ENCODE measurements at regions not wholly inside any gene's neighbourhood (a gene's known extent, or its start where the extent isn't known, plus 50 kb on each side); places are given as distances from the start of the nearest gene placed in this dataset.

DNA sequence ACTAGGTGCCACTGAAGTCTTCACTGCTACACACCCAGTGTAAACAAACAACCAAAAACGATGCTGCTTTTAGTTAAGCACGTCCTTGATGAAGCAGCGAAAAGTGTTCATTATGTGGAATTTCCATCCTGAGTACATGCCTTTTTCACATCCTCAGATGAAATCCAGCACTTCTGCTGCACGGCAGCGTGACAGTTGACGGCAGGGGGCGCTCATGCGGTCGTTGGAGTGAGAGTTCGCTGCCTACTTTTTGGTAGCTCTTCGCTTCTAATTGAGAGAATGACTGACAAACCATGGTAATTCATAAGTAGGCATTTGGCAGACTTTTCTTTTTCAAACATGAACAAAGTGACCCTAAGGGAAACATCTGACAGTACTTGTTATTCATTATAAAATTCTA is 1124.9 kb downstream of the EFNB2 start:
- peak in 2 of 3 donors; percentile 1 to 14 for DNase-seq (ENCODE audit: low read depth in 2 of 3, low spot score in 1 of 3)

DNA sequence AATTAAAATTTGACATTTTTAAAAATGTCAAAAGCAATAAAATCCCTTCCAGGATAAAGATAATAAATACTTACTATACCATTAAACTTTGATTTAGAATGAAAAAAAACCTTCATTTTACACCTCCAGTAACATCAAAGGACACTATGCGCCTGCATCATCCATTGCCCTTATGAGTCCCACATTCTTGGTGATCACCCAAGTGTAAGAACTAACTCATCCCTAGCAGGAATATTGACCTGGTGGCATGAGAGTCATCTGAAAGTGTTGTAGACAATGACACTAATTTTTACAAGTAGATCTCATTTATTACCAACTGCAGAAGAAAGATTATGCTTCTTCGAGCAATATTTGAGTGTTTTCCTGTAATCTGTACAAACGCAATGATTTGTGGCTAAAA is 1128.9 kb downstream of the EFNB2 start:
- DNase-seq (ENCODE audit: low read depth in 2 of 3, low spot score in 1 of 3): no peak

DNA sequence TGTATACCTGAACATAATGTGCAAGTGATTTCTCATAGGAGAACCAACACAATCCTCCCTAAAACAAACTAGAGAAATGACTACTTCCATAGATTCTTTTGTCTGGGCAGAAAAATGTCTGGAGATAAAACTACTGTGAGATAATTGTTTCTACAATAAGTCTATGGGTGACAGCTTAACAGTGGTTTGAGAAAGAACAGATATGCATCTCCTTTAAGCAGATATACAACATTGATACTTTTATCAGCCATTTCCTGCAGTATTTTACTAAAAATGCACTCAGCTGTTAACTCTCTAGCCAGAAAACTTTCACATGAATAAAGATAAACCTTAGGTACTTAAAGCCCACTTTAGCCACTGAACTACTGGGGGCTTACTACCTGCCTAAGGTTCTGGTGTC is 1132.4 kb downstream of the EFNB2 start:
- no peak for DNase-seq (ENCODE audit: low read depth in 2 of 3, low spot score in 1 of 3)

DNA sequence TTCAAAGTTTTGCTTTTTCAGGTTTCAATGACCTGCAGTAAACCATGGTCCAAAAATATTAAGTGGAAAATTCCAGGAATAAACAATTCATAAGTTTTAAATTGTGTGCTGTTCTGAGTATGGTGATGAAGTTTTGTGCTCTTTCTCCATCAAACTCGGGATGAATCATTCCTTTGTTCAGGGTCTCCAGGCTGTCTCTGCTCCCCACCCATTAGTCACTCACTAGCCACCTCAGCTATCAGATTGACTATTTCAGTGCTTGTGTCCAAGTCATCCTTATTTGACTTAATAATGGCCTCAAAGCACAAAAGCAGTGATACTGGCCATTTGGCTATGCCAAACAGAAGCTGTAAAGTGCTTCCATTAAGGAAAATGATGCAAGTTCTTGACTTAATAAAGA is 1140.4 kb downstream of the EFNB2 start:
- no peak for DNase-seq (ENCODE audit: low read depth in 2 of 3, low spot score in 1 of 3)

DNA sequence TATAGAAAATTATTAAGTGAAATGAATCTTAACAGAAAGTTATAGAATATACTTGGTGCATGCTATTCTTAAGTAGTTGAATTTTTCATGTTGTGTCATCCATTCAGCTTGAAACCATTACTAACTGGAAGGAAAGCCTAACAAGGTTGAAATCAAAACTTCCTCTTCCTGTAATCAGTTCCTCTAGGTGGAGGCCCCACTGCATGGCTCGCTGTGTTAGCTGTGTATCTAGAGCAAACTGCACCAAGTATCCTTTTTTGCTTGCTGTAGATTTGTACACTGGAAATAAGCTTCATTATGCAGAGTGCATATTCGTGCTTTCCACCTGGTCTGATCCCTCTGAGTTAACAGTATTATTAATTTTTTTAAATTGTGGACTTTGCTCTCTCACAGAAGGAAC is 1146.1 kb downstream of the EFNB2 start:
- no peak for DNase-seq (ENCODE audit: low read depth in 2 of 3, low spot score in 1 of 3)

DNA sequence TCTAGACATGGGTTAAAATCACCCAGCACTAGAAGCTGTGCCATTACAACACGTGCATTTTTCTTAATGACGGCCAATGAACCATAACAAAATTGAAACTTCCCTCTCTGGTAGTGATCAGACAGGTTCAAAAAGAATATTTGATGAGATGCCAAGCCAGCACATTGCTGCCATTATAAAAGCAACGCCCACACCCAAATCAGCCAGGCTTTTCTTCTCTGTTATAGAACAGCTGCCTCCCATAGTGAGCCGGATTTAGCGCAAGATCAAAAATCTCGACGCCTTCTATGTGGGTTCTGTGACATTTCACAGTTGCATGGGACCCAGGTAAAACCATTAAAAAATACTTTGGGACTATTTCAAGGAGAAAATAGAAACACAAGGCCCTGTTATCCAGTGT is 1158.0 kb downstream of the EFNB2 start:
- no peak for DNase-seq (ENCODE audit: low read depth in 2 of 3, low spot score in 1 of 3)

DNA sequence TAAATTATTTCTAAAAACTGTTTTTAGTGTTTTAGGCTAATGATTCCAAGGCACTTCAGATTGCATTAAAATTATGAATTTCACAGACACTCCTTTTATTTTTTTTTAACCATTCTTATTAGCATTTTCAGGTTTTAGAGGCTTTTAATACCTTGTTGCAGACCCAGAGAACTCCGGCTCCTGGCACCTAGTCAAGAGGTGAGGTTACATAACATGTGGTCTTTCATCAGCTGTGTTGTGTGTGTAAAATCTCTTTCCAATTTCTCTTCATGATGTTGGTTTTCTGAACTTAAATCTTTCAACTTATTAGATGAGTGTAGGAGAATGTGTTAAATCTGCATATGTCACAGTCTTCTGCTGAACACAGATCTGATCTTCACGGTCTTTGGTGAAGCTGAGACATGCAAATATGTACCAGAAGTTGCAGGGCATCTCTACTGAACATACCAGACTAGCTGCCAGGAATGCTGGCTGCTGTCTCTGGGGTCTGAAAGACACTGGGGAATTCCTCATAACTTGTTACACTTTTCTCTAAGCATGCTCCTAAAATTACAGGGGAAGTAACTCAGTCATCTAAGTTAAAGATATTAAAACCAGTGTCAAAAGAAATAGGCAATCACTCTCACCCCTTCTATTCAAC is 1165.3 kb downstream of the EFNB2 start:
- no peak for DNase-seq (ENCODE audit: low read depth in 2 of 3, low spot score in 1 of 3)

DNA sequence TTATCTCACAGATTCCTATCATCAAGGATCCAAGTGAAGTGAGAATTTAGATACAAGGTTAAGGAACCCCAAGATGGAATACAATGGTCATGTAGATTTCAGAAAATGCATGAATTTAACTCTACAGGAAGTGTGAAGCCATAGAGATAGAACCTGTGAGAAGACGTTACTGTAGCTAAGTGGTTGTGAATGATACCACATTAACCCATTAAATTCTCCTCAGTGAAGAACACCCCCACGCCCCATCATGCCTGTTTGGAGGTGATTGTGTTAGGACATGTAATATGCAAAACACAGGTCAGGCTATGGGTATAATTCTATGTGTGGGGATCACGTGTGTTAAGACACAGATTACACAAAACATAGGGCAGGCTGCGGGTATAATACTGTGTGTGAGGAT is 1166.7 kb downstream of the EFNB2 start:
- DNase-seq (ENCODE audit: low read depth in 2 of 3, low spot score in 1 of 3): no peak

DNA sequence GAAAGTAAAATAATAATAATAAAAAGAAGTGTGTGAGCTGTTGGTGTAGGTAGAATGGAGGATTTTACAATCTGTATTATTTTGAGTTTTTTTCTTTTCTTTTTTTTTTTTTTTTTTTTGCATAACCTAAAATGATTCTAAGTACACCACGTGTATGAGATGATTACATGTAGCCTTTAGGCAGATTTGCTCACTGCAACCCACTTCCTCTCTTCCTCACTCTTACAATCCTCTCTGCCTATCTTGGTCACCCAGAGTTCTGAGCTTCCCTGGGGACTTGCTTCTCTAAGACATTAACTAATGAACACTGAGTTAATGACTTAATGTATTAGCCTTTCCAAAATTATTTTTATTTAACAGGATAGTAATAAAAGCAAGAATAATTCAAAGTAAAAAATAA is 1169.6 kb downstream of the EFNB2 start:
- DNase-seq (ENCODE audit: low read depth in 2 of 3, low spot score in 1 of 3): no peak

DNA sequence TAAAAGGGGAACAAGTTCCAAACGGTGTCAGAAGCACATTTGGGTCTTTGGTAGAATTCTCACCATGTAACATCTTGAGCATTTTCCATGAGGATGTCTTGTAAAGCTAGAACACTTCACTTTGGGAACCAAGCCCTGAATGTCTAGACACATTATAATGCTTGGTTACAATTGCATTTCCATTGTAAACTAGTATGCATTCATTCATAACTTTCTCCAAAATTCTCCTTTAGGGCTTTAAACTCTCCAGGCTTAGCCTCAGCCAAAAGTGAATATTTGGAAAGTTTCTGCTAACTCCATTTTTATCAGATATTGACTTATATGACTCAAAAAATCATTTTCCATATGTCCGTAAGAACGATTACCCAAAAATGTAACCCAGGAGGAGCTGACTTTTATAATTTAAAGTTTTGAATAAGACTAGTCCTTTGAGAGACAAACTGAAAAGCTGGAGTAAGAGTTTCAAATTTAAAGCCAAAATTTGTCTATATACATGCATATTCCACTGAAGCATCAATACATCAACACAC is 1170.4 kb downstream of the EFNB2 start:
- DNase-seq (ENCODE audit: low read depth in 2 of 3, low spot score in 1 of 3): no peak

DNA sequence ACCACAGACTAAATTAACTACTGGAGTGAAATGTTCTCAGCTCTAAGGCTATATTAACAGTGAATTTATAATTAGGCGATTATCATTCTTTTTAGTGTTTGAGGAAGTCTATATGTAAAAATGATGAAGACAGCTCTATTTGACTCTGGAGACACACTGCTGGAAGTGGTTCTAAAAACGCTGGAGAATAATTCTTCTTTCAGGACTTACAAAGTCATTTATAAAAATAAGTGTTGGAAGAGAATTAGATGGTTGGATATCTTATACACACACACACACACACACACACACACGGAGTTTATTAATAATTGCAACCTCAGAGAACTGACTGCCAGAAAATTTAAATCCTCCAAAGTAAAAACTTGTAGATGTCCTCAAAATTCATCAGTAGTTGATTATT is 1171.3 kb downstream of the EFNB2 start:
- DNase-seq (ENCODE audit: low read depth in 2 of 3, low spot score in 1 of 3): no peak

DNA sequence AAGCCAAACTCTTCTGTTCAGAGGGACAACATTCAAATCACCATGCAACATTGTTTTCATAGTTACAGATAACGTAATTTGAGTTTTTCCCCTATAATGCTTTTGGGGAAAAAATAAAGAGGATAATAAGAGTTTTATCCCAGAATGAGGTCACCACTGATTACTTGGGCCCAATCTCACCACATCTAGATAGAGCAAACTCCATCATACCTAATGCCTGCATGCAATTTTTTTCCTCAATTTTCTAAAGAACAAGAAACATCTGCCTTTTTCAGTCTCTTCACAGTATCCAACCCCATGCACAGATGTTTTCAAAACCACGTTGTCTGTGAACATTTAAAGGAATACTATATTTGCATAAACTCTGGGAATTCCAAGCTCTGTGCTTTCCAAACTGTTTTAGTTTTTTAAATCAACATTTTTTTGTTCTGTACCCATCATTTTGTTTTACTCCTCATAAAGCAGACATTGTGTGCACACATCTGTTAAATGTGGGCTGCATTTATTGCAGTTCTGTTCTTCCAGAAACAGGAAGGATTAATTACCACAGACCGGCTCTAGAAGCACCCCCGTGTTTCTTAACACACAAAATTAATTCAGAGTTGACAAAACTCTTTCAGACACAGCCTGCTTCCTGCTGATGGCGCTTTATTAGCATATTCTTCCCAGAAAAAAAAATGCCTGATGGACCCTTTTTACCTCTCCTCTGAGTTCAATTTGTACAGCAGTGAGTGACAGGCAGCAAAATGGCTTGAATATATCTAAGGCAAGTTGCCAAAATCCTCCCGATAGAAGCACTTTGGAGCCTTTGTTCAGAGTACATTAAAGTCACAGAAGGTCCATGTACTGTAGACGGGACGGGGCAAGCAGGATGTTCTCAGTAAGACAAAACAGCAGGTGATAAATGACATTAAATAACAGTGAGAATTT is 1171.9 kb downstream of the EFNB2 start:
- DNase-seq (ENCODE audit: low read depth in 2 of 3, low spot score in 1 of 3): no peak

DNA sequence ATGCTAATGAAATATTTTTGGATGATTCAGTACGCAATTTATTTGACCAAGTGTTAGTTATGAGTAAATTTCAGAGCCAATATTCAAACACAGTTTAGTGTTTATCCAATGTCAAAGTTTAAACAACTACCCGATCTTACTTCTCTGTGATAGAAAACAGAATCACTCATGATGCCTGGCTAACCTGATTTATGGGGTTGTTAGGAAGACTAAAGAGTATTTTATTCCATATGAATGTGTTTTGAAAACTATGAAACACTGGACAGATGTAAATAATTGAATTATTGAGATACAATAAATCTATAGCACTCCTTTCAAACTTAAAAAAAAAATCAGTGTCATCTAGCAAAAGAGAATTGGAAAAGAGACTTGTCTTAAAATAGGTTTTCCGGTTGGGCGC is 1181.8 kb downstream of the EFNB2 start:
- no peak for DNase-seq (ENCODE audit: low read depth in 2 of 3, low spot score in 1 of 3)

DNA sequence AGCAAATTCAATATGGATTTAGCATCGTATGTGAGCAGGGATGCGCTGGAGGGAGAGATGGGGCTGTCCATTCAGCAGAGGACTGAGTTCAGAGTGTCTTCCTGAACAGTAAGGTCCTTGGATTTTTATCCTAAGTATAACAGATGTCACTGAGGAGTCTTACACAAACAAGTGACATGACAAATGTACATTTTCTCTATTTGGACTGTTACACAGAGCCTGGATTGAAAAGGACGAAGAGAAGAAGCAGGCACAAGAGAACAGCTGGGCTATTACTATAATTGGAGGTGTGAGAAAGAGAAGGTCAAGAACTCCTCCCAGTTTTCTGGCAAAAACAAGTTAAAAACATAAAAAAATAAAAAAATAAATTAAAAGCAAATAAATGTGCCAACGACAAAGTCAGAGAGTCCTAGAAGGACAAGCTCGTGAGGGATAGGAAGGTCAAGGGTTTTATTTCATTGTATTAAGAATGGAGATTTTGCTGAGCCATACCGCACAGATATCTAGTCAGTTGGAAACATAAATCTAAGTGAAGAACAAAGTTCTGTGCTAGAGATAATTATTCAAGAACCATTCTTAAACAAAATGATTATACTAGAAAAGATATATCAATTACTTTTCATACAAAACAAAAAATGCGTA is 1186.3 kb downstream of the EFNB2 start:
- no peak for DNase-seq (ENCODE audit: low read depth in 2 of 3, low spot score in 1 of 3)

DNA sequence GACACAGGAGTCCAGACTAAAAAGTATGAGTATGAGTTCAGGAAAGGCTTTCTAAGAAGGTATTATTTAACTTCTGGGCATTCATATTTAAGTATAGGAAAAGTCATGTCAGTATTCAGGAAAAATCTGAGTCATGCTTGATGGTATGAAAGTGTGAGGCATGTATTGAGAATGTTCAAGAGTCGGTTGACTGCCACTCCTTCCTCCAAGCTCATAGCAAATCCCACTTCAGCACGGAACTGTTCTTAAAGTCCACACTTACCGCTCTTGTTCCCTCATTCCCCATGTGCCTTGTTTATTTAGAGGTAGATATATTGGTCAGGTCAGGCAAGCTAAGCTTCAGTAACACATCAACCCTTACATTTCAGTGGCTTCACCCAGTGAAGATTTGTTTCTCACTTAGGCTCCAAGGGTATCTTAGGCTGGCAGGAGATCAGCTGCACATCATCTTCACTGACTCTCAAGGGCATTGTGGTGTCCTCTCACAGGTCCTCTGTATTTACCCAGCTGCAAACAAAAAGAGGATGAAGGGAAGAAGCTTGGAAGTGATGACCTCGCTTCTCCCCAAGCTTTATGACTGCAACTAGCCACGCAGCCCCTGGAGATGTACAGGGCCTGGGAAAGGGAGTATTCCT is 1189.2 kb downstream of the EFNB2 start:
- no peak for DNase-seq (ENCODE audit: low read depth in 2 of 3, low spot score in 1 of 3)

DNA sequence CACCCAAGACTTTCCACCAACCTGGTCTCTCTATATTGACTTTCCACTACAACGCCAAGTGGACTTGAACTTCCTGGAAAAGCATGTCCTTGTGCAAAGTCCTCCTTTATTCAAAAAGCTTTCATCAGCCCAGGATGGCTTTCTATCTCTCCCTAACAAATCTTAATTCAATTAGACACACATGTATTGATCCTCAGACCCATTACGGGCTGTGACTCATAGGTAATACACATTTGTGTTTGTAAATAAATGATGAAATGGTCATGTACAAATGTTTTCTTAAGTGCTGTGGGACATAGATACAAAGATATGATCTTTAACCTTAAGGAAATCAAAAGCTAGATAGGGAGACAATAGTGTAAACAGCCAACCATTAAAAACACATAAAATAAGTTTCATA is 1189.7 kb downstream of the EFNB2 start:
- DNase-seq (ENCODE audit: low read depth in 2 of 3, low spot score in 1 of 3): no peak

DNA sequence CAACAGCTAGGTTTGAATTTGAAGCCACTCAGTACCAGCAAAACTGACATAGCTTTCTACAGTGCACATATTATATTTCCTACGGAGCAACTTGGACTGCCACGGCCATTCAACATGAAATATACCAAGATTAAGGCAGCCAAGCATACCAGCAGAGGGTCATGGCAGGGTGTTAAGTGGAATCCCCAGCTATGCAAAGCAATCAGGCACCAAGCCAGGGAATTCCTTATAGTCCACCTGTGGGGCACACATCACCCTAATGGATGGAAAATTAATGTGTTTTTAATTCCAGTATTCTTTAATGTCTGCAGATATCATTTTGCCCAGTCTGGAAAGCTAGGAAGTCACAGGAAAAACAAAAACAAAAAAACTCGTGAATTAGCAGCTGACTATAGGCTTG is 1190.3 kb downstream of the EFNB2 start:
- no peak for DNase-seq (ENCODE audit: low read depth in 2 of 3, low spot score in 1 of 3)

DNA sequence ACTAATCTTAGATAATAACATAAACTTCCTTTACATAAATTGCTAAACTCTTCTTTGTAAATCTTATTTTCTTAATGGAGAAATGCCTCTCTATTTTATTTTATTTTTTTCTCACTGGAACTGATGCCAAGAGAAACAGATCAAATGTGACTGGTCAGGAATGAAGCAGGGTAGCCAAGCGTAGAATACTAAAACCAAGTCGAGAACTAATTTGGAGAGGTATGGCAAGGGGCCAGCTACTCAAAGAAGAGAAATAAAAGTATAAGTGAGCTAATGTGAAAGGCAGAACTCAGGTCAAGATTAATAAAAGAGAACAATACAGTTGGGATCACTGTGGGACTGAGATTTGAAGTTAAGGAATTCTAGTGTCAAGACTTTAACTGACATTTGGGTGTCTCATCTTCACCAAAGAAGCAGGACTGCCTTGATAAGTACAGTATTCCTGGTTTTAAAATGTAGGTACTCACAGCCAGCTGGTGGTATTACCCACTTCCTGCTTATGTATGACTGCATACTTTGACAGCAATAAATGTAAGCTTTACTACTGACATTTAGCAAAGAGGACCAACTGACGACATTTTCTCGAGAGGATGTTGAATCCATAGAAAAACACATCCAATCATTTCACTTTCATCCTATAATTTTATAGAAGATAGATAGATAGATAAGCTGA is 1192.2 kb downstream of the EFNB2 start:
- DNase-seq (ENCODE audit: low read depth in 2 of 3, low spot score in 1 of 3): no peak

DNA sequence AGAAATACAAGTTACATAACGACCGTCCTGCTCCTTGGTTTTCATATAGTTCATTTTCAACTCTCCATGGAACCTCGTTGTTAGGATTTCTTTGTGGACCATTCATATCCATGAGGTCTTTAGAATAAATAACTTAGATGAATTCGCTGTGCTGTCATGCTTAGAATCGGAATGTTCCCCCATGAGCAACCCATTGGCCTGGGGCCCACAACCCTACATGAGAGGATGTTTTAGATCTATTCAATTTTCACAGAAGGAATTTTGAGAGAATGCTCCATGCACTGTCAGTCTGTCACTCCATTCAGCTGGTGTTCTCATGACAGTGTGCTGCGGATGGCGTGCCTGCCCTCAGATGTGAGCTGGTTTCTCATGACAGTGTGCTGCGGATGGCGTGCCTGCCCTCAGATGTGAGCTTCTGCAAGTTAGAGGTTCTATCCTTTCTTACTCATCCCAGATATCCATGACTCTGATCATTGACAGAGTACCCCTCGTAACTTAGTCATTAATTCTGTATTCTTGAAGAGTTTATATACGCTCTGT is 1193.1 kb downstream of the EFNB2 start:
- DNase-seq (ENCODE audit: low read depth in 2 of 3, low spot score in 1 of 3): no peak

DNA sequence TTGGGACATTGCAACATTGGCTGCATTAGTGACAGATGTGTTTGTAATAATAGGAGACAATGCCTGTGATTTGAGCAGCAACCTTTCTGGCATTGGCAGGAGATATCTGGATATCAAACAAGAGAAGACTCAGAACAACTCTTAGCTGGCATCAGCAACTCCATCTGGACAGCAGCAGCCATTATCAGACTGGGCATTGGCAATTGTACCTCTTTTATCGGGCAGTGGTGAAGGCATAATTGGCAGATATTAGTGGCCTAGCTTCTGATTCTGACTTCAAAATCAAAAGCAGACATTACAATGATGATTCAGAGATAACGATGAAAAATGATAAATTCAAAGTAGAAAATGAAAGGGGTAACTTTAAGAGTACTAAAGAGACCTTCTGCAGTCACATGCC is 1193.7 kb downstream of the EFNB2 start:
- no peak for DNase-seq (ENCODE audit: low read depth in 2 of 3, low spot score in 1 of 3)

DNA sequence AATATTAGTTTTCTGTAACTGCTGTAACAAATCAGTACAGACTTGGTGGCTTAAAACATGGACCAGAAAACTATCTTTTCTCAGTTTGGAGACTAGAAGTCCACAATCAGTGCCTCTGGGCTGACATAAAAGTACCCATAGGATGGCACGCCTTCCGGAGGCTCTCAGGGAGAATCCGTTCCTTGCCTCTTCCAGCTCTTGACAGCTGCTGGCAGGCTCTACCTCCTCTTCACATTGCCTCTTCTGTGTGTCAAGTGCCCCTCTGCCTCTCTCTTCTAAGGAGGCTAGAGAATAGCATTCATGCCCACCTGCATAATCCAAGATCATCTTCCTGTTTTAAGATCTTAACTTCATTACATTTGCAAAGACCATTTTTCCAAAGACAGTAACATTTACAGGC is 1194.2 kb downstream of the EFNB2 start:
- DNase-seq (ENCODE audit: low read depth in 2 of 3, low spot score in 1 of 3): no peak
